Nephron (organoid): ENCODE measurements at regions not wholly inside any gene's neighbourhood (a gene's known extent, or its start where the extent isn't known, plus 50 kb on each side); places are given as distances from the start of the nearest gene placed in this dataset.

Experiments used
- H3K27ac Mint-ChIP-seq, 3 experiments: 2 replicates each; pipeline ENCODE4 v1.8.0; 2020; ENCODE audit warnings: mixed read lengths in 3 of 3, mild to moderate bottlenecking in 2 of 3, moderate library complexity in 1 of 3
- H3K27me3 Mint-ChIP-seq: 2 replicates; pipeline ENCODE4 v1.8.0; 2021; ENCODE audit warnings: low read depth, mild to moderate bottlenecking, moderate library complexity, mixed read lengths
- H3K36me3 Mint-ChIP-seq: 2 replicates; pipeline ENCODE4 v1.8.0; 2020; ENCODE audit warnings: low read depth, mixed read lengths
- H3K4me1 Mint-ChIP-seq: 2 replicates; pipeline ENCODE4 v1.8.0; 2020; ENCODE audit warnings: mixed read lengths
- H3K4me3 Mint-ChIP-seq, 3 experiments: 2 replicates each; pipeline ENCODE4 v1.8.0; 2020; ENCODE audit warnings: mild to moderate bottlenecking in 3 of 3, mixed read lengths in 3 of 3, moderate library complexity in 2 of 3
- H3K9me3 Mint-ChIP-seq: 2 replicates; pipeline ENCODE4 v1.8.0; 2020; ENCODE audit warnings: mixed read lengths
- CTCF ChIP-seq, 3 experiments: fragments of 200-600 bp; sonication (generic); IDR thresholded peaks; one replicate each; pipeline ENCODE4 v1.5.0; 2021; ENCODE audit warnings: antibody characterized with exemption in 3 of 3; ENCODE audit not compliant: unreplicated experiment in 3 of 3

- H3K4me1 Mint-ChIP-seq = peaks cover 7% of the 10 kb centered on the region
- no peaks in the 10 kb centered on the region for H3K9me3 Mint-ChIP-seq
- H3K36me3 Mint-ChIP-seq = no peaks in the 10 kb centered on the region
- no peak overlapping the region for H3K4me3 Mint-ChIP-seq
- no peak for TF ChIP-seq CTCF (IDR thresholded peaks at IDR 0.05; ENCODE audit: unreplicated experiment in 3 of 3)
- H3K27ac Mint-ChIP-seq = no peak overlapping the region
- no peaks in the 10 kb centered on the region for H3K27me3 Mint-ChIP-seq
Measured at GRCh38 chr18:28541934-28542333, 365.0 kb upstream of the CDH2 start.

GRCh38 chr18:28541276-28541930, 364.5 kb upstream of the CDH2 start:
- Mint-ChIP-seq H3K9me3 (no peaks in the 10 kb centered on the region), H3K4me3 (no peak overlapping the region), H3K4me1 (peaks cover 7% of the 10 kb centered on the region), H3K27me3 (no peaks in the 10 kb centered on the region), H3K36me3 (no peaks in the 10 kb centered on the region), H3K27ac (no peak overlapping the region)
- no peak for TF ChIP-seq CTCF (IDR thresholded peaks at IDR 0.05; ENCODE audit: unreplicated experiment in 3 of 3)

- Mint-ChIP-seq H3K4me3 (no peak overlapping the region), H3K27me3 (no peaks in the 10 kb centered on the region), H3K27ac (no peak overlapping the region), H3K9me3 (no peaks in the 10 kb centered on the region), H3K36me3 (no peaks in the 10 kb centered on the region), H3K4me1 (no peaks in the 10 kb centered on the region)
- no peak for TF ChIP-seq CTCF (IDR thresholded peaks at IDR 0.05; ENCODE audit: unreplicated experiment in 3 of 3)
Measured at GRCh38 chr18:28529644-28530043, 352.7 kb upstream of the CDH2 start.

GRCh38 chr18:28526196-28526595, 349.3 kb upstream of the CDH2 start:
- Mint-ChIP-seq H3K27ac (no peak overlapping the region), H3K9me3 (no peaks in the 10 kb centered on the region), H3K27me3 (no peaks in the 10 kb centered on the region), H3K36me3 (no peaks in the 10 kb centered on the region), H3K4me3 (no peak overlapping the region), H3K4me1 (no peaks in the 10 kb centered on the region)
- TF ChIP-seq CTCF (IDR thresholded peaks at IDR 0.05; ENCODE audit: unreplicated experiment in 3 of 3) = no peak

GRCh38 chr18:28523758-28524475, 347.0 kb upstream of the CDH2 start:
- no peak for TF ChIP-seq CTCF (IDR thresholded peaks at IDR 0.05; ENCODE audit: unreplicated experiment in 3 of 3)
- no peak overlapping the region for H3K27ac Mint-ChIP-seq
- H3K36me3 Mint-ChIP-seq = no peaks in the 10 kb centered on the region
- no peaks in the 10 kb centered on the region for H3K27me3 Mint-ChIP-seq
- no peaks in the 10 kb centered on the region for H3K4me1 Mint-ChIP-seq
- H3K9me3 Mint-ChIP-seq = no peaks in the 10 kb centered on the region
- no peak overlapping the region for H3K4me3 Mint-ChIP-seq

- Mint-ChIP-seq H3K27me3 (no peaks in the 10 kb centered on the region), H3K9me3 (peaks cover 2% of the 10 kb centered on the region), H3K36me3 (no peaks in the 10 kb centered on the region), H3K27ac (no peak overlapping the region), H3K4me3 (no peak overlapping the region), H3K4me1 (no peaks in the 10 kb centered on the region)
- no peak for TF ChIP-seq CTCF (IDR thresholded peaks at IDR 0.05; ENCODE audit: unreplicated experiment in 3 of 3)
Measured at GRCh38 chr18:28522236-28522635, 345.3 kb upstream of the CDH2 start.
